Brain pericyte (primary cell): ENCODE measurements at regions not wholly inside any gene's neighbourhood (a gene's known extent, or its start where the extent isn't known, plus 50 kb on each side); places are given as distances from the start of the nearest gene placed in this dataset.
"Not testable (repeated sequence)": the region's sequence is repeated elsewhere in the genome, so short reads cannot be mapped to it uniquely, and the experiment has no call there.

Experiments used
- DNase-seq: peaks from one replicate; pipeline ENCODE4 v3.0.0-alpha.2; 2012; ENCODE audit warnings: low read depth, low spot score

- no peak for DNase-seq
These were observed 278.0 kb upstream of the PLET1 start for GRCh38 chr11:112538534-112539280.

- not testable (repeated sequence) for DNase-seq
These were observed 278.6 kb upstream of the PLET1 start for GRCh38 chr11:112539281-112539555.

- DNase-seq = no peak
These were observed 279.1 kb upstream of the PLET1 start for GRCh38 chr11:112539741-112540140.

- no peak for DNase-seq
These were observed 279.6 kb upstream of the PLET1 start for GRCh38 chr11:112540261-112540660.

GRCh38 chr11:112541140-112542046 is 280.7 kb upstream of the PLET1 start:
- DNase-seq = no peak

GRCh38 chr11:112542479-112542878 is 281.8 kb upstream of the PLET1 start:
- no peak for DNase-seq

GRCh38 chr11:112543390-112543789 is 282.7 kb upstream of the PLET1 start:
- DNase-seq = no peak

- no peak for DNase-seq
These were observed 288.0 kb upstream of the PLET1 start for GRCh38 chr11:112548641-112549040.

- no peak for DNase-seq
These were observed 292.6 kb upstream of the PLET1 start for GRCh38 chr11:112553205-112553731.

GRCh38 chr11:112554586-112554985 is 293.9 kb upstream of the PLET1 start:
- DNase-seq = no peak

GRCh38 chr11:112555491-112556364 is 295.1 kb upstream of the PLET1 start:
- no peak for DNase-seq

- no peak for DNase-seq
These were observed 298.0 kb upstream of the PLET1 start for GRCh38 chr11:112558691-112559090.

GRCh38 chr11:112563808-112564207 is 303.1 kb upstream of the PLET1 start:
- no peak for DNase-seq

- DNase-seq = peak; percentile 72
These were observed 303.7 kb upstream of the PLET1 start for GRCh38 chr11:112564228-112564955.

- DNase-seq = no peak
These were observed 304.9 kb upstream of the PLET1 start for GRCh38 chr11:112565551-112565950.

- no peak for DNase-seq
These were observed 305.5 kb upstream of the PLET1 start for GRCh38 chr11:112566124-112566523.

GRCh38 chr11:112570333-112570732 is 309.7 kb upstream of the PLET1 start:
- no peak for DNase-seq

- no peak for DNase-seq
These were observed 318.6 kb upstream of the PLET1 start for GRCh38 chr11:112579282-112579681.

- DNase-seq = no peak
These were observed 320.2 kb upstream of the PLET1 start for GRCh38 chr11:112580864-112581263.

GRCh38 chr11:112581747-112582146 is 321.1 kb upstream of the PLET1 start:
- DNase-seq = no peak

- DNase-seq = no peak
These were observed 321.7 kb upstream of the PLET1 start for GRCh38 chr11:112582366-112582765.
